Activated CD4-positive, CD25-positive, alpha-beta regulatory T cell treated with anti-CD3 and anti-CD28 coated beads, Interleukin-2, amount 50 U/mL, for 72 hours (primary cell): ENCODE measurements at regions not wholly inside any gene's neighbourhood (a gene's known extent, or its start where the extent isn't known, plus 50 kb on each side); places are given as distances from the start of the nearest gene placed in this dataset.
A peak's percentile ranks its signal among the peaks of the same experiment; 100 is the strongest.

Source experiments
- DNase-seq: peaks from one replicate; pipeline ENCODE4 v3.0.0; 2021

GRCh38 chr17:55668312-55668920, 54.2 kb downstream of the TMEM100 start:
- DNase-seq = no peak

DNA sequence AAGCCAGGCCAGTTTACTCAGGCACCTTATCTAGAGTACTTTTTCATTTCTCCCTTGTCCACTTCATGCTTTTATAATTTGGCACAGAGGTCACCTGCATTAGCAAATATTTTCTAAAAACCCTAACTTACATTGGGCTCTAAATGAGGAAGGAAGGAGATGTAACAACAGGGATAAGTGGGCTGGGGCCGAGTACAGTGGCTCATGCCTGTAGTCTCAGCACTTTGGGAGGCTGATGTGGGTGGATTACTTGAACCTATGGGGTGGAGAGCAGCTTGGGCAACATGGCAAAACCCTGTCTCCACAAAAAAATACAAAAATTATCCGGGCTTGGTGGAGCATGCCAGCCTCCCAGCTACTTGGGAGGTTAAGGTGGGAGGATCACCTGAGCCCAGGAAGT, 55.9 kb downstream of the TMEM100 start:
- no peak for DNase-seq

DNA sequence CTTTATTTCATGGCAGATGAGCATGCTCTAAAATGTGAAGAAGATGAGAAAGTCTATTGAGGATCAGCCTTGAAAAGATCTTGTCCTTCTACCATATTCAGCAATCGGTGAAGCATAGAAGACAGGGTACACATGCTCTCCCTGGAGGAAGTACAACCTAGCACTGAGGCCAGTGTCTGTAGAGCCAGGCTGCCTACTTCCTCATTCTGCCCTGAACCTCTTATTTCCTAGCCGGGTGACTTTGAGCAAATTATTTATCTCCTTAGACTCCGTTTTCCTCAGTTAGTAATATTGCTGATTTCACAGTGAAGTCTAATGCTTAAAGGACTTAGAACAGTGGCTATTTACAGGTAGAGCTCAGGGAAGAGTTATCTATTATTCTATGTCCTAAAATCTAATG, 58.4 kb downstream of the TMEM100 start:
- no peak for DNase-seq

- DNase-seq = no peak
These were observed 59.3 kb downstream of the TMEM100 start for GRCh38 chr17:55663400-55663799.

DNA sequence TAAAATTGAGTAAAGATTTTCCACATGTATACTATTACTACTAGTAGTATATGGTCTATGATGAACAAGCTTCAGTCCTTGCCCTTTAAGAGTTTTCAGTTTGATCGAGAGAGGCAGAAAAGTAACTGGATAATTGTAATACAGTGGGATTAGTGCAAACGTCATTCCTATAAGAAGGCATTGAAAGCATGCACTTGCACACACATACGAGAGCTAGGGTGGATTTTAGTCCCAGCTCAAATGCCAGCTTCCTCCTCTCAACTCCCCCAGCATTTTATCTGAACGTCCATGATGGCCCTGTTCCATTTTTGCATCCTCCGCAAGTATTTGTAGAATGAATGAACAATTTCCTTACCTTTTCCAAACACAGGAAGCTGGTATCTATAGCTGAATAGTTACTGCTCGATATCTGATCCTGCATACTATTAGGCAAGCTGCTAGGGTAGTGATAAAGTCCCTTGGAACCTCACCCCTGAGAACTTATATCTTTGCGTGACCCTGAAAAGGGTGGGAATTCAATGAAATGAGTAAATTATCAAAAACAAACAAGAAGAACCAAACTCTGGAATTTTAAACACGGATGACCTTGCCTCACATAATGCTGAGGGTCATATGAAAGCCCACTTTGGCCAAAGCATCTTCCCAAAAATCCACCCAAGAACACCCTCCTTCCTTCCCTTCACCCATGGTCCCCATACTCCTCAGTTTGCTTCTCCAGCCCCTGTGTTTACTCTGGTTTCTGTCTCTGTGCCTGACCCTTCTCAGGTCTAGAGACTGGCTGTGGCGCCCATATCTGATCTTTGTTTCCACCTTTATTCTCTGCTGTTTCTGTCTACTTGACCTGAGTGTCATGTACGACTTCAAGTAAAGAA, 60.5 kb downstream of the TMEM100 start:
- DNase-seq = no peak

- no peak for DNase-seq
These were observed 61.4 kb downstream of the TMEM100 start for GRCh38 chr17:55661256-55661758.

GRCh38 chr17:55660178-55660886, 62.3 kb downstream of the TMEM100 start:
- no peak for DNase-seq

DNA sequence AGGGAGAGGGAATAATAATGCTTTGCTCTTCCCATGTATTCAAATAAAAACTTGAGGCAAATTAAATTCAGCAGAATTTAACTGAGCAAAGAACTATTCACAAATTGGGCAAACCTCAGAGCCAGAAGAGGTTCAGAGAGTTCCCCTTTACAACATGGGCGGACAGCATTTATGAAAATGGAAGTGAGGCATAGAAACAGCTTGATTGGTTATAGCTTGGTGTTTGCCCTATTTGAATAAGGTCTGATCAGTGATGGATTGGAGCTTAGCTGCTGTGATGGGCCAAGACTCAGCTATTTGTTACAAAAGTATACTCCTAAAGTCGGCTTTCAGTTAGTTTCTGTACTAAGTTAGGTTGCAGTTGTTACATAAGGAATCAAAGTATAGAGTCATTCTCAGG, 63.0 kb downstream of the TMEM100 start:
- no peak for DNase-seq

DNA sequence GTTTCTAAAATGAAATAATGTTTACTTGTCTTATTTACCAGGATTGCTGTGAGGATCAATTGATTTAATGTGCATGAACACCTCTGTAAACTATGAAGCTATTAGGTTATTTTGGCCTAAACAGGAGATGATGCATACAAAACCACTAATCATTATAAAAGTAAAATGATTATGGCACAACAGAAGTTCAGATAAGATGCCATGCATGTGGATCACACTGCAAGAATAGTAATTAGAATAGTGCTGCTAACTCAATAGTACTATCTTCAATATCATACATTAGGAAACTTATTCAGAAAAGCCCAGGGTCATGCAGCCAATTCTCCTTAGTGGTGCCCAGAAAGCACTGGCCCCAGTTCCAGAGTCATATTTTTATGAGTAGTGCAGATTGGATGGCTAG, 66.9 kb downstream of the TMEM100 start:
- DNase-seq = no peak

DNA sequence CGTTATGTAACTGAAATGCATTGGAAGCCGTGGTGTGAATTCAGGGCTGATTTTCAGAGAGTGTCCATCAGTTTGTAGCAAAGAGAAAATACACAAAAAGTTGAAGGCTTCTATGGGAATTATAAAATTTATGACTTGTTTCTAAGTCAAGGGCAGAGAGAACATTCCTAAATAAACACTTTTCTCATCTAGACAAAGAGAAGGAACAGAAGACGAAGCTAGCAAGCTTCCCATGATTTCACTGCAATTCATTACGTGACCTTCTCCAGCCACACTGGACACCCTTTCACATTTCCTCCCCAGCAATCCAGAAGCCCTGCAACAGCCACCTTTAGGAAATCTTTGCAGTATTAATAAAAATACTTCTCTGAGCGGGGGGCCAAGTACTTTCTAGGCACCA, 67.8 kb downstream of the TMEM100 start:
- no peak for DNase-seq

DNA sequence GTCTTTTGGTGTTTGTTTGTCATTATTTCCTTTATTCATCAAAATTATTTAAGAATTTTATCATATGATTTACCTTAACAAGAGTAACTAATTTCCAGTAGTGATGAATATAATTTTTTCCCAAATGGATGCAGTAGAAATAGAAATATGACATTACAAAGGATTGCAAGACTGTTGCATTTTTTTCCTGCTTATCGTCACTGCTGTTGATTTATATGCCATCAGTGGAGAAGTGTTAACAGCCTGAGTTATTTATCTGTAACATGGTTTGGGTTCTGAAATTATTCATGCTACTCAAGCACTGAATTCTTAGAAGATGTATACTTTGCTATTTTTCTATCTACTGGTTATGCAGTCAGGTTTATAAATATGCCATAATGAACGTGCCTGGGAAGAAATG, 68.6 kb downstream of the TMEM100 start:
- no peak for DNase-seq

- DNase-seq = no peak
These were observed 69.8 kb downstream of the TMEM100 start for GRCh38 chr17:55652825-55653224.

GRCh38 chr17:55652114-55652823, 70.4 kb downstream of the TMEM100 start:
- no peak for DNase-seq

- no peak for DNase-seq
These were observed 72.6 kb downstream of the TMEM100 start for GRCh38 chr17:55649957-55650597.

- DNase-seq = no peak
These were observed 74.6 kb downstream of the TMEM100 start for GRCh38 chr17:55648086-55648485.

DNA sequence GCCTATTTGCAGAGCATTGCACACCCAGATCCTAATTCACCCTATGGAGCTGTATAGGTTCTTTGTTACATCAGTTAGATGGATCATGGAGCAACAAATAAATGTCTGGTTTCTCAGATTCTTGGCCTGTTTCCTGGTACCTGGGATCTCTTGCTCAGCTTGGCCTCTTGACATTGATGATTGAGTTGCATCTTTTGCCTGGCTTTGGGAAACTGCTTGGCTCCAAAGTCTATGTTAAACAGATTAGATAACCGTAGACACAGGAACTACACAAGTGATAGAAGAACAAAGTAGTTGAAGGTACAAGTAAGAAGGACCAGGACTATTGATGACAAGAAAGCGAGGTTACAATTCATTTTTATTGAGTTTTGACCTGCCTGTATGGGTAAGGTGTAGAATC, 77.3 kb downstream of the TMEM100 start:
- no peak for DNase-seq

DNA sequence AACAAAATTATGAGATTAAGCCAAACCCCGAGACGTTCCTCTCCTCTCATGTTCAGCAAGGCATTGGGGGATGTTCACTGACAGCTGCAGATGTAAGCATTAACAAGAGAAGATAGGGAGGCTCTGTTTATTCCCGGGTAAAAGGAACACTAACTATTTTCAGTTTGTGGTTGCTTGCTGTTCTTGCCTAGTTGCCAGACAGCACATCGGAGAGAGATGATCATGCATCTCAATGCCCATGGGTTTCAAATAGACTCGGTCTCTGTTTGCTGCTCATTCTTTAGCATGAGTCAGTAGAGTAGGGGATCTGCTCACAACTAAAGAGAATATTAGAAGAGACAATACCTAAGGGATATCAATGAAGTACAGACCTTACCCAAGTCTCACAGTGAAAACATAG, 78.3 kb downstream of the TMEM100 start:
- DNase-seq = no peak

DNA sequence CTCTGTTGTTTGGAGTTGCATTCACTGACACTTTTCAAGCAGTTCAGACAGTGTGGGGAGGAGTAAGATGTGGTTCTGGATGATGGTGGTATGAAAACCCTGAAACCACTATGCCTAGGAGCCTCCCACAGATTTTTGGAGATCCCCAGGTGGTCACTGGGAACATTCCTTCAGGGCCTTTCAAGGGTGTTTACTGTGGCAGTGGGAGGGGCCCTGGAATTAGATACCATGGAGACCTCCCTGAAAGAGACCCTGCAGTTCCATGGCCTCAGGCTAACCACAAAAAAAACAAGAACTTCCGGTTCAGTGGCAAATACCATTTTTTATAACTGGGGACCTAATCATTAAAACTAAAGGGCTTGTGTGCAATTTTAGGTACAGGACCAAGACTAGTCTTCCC, 79.9 kb downstream of the TMEM100 start:
- DNase-seq = no peak

- DNase-seq = peak; percentile 40
These were observed 81.0 kb downstream of the TMEM100 start for GRCh38 chr17:55641676-55642081.

DNA sequence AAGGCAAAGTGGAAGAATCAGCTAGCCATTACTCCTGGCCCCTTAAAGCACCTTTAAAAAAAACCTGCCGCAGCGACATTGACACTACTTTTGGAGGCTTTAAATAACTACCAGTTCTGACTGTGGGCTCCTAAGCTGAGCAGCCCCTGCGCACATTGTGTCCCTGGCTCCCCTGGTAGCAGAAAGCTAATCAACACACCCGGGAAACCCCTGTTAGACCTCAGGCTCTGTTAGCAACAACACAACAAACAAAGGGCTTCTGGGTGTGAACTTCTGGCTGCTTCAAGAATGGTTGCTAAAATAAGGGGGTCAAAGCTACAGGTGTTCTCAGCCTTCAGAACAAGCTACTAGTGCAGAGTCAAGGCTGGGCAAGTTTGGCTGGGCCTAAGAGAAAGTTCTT, 83.6 kb downstream of the TMEM100 start:
- no peak for DNase-seq

GRCh38 chr17:55635253-55635914, 87.3 kb downstream of the TMEM100 start:
- DNase-seq = no peak

DNA sequence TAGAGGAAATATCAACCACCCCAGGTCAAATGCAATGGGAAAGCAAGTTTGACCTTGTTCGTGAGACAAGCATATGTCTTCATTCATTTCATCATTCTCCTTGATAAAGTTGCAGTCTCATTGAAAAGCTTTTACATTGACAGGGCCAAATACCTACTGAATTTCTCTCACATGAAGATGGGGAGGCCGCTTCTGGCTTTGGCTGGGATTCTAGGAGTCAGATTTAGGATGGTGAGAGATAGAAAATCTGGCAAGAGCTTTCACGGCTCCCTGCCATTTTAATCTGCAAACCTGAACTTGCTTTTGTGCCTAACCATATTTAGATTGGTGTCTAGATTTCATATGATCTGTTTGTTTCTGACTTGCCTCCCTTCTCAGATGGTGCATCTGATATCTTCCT, 88.0 kb downstream of the TMEM100 start:
- no peak for DNase-seq
